ENCODE measurements at regions not wholly inside any gene's neighbourhood (a gene's known extent, or its start where the extent isn't known, plus 50 kb on each side); places are given as distances from the start of the nearest gene placed in this dataset.
"Not testable (repeated sequence)": the region's sequence is repeated elsewhere in the genome, so short reads cannot be mapped to it uniquely, and the experiment has no call there.

- H3K9me3 ChIP-seq; H3K9me3 Mint-ChIP-seq; POLR2A ChIA-PET; H3K27me3 ChIP-seq (replicated peaks in 1 of 2; ENCODE audit: control insufficient read depth in 2 of 2, extremely low read depth in 1 of 2, insufficient read depth in 2 of 2, low read length in 1 of 2); H3K27me3 Mint-ChIP-seq; H3K36me3 ChIP-seq (ENCODE audit: control insufficient read depth in 2 of 2, extremely low read depth in 1 of 2, insufficient read depth in 1 of 2, low read length in 1 of 2); CTCF ChIA-PET; H3K36me3 Mint-ChIP-seq; H3K27ac Mint-ChIP-seq; H3K4me3 Mint-ChIP-seq; H3K4me3 ChIP-seq (ENCODE audit: control insufficient read depth in 1 of 2, extremely low read depth in 1 of 2, low read length in 1 of 2); H3K4me1 ChIP-seq (ENCODE audit: control insufficient read depth in 1 of 2, extremely low read depth in 1 of 2, insufficient read depth in 2 of 2, low read length in 2 of 2); DNase-seq; H3K4me1 Mint-ChIP-seq; ATAC-seq (replicated peaks in 1 of 4); H3K27ac ChIP-seq (ENCODE audit: low read length): not testable (repeated sequence)
- WGBS (ENCODE audit: insufficient coverage): no CpG with 5 or more reads among the region's 1 CpG
These were observed 457.5 kb downstream of the CDY1 start for GRCh38 chrY:26079433-26079832.

- POLR2A ChIA-PET; H3K4me1 ChIP-seq (ENCODE audit: control insufficient read depth in 1 of 2, extremely low read depth in 1 of 2, insufficient read depth in 2 of 2, low read length in 2 of 2); H3K27ac Mint-ChIP-seq; H3K4me3 ChIP-seq (ENCODE audit: control insufficient read depth in 1 of 2, extremely low read depth in 1 of 2, low read length in 1 of 2); ATAC-seq (replicated peaks in 1 of 4); H3K27me3 Mint-ChIP-seq; H3K27me3 ChIP-seq (replicated peaks in 1 of 2; ENCODE audit: control insufficient read depth in 2 of 2, extremely low read depth in 1 of 2, insufficient read depth in 2 of 2, low read length in 1 of 2); H3K9me3 ChIP-seq; H3K9me3 Mint-ChIP-seq; CTCF ChIA-PET; H3K27ac ChIP-seq (ENCODE audit: low read length); H3K4me3 Mint-ChIP-seq; H3K36me3 Mint-ChIP-seq; H3K4me1 Mint-ChIP-seq; DNase-seq; H3K36me3 ChIP-seq (ENCODE audit: control insufficient read depth in 2 of 2, extremely low read depth in 1 of 2, insufficient read depth in 1 of 2, low read length in 1 of 2): not testable (repeated sequence)
- WGBS (ENCODE audit: insufficient coverage): no CpG with 5 or more reads among the region's 4 CpGs
These were observed 459.3 kb downstream of the CDY1 start for GRCh38 chrY:26081266-26081665.

GRCh38 chrY:26087153-26087552, 465.2 kb downstream of the CDY1 start:
- H3K27me3 ChIP-seq (replicated peaks in 1 of 2; ENCODE audit: control insufficient read depth in 2 of 2, extremely low read depth in 1 of 2, insufficient read depth in 2 of 2, low read length in 1 of 2); H3K27me3 Mint-ChIP-seq; H3K9me3 ChIP-seq; H3K9me3 Mint-ChIP-seq; H3K4me3 Mint-ChIP-seq; DNase-seq; H3K4me1 Mint-ChIP-seq; POLR2A ChIA-PET; H3K36me3 ChIP-seq (ENCODE audit: control insufficient read depth in 2 of 2, extremely low read depth in 1 of 2, insufficient read depth in 1 of 2, low read length in 1 of 2); H3K27ac Mint-ChIP-seq; ATAC-seq (replicated peaks in 1 of 4); H3K27ac ChIP-seq (ENCODE audit: low read length); H3K36me3 Mint-ChIP-seq; H3K4me1 ChIP-seq (ENCODE audit: control insufficient read depth in 1 of 2, extremely low read depth in 1 of 2, insufficient read depth in 2 of 2, low read length in 2 of 2); H3K4me3 ChIP-seq (ENCODE audit: control insufficient read depth in 1 of 2, extremely low read depth in 1 of 2, low read length in 1 of 2); CTCF ChIA-PET: not testable (repeated sequence)

All from T-cell (primary cell).